ENCODE measurements at regions not wholly inside any gene's neighbourhood (a gene's known extent, or its start where the extent isn't known, plus 50 kb on each side); places are given as distances from the start of the nearest gene placed in this dataset.

GRCh38 chr5:126686451-126687126, 85.8 kb downstream of the PHAX start:
- DNase-seq (ENCODE audit: low read depth) = no peak
- H3K4me3 ChIP-seq (ENCODE audit: low read depth, low read length) = no peak overlapping the region
- TF ChIP-seq CTCF (IDR thresholded peaks at IDR 0.05; ENCODE audit: control insufficient read depth, extremely low read depth, insufficient read depth) = no peak

GRCh38 chr5:126692971-126693370, 84.0 kb upstream of the LMNB1 start:
- H3K4me3 ChIP-seq (ENCODE audit: low read depth, low read length) = no peak overlapping the region
- DNase-seq (ENCODE audit: low read depth) = no peak
- TF ChIP-seq CTCF (IDR thresholded peaks at IDR 0.05; ENCODE audit: control insufficient read depth, extremely low read depth, insufficient read depth) = no peak

- no peak overlapping the region for H3K4me3 ChIP-seq (ENCODE audit: low read depth, low read length)
- TF ChIP-seq CTCF (IDR thresholded peaks at IDR 0.05; ENCODE audit: control insufficient read depth, extremely low read depth, insufficient read depth) = no peak
- DNase-seq (ENCODE audit: low read depth) = no peak
Observed at GRCh38 chr5:126693806-126694205, 83.1 kb upstream of the LMNB1 start.

GRCh38 chr5:126694403-126694802, 82.5 kb upstream of the LMNB1 start:
- no peak for DNase-seq (ENCODE audit: low read depth)
- TF ChIP-seq CTCF (IDR thresholded peaks at IDR 0.05; ENCODE audit: control insufficient read depth, extremely low read depth, insufficient read depth) = no peak
- H3K4me3 ChIP-seq (ENCODE audit: low read depth, low read length) = no peak overlapping the region

GRCh38 chr5:126695091-126695490, 81.8 kb upstream of the LMNB1 start:
- no peak for DNase-seq (ENCODE audit: low read depth)
- TF ChIP-seq CTCF (IDR thresholded peaks at IDR 0.05; ENCODE audit: control insufficient read depth, extremely low read depth, insufficient read depth) = no peak
- no peak overlapping the region for H3K4me3 ChIP-seq (ENCODE audit: low read depth, low read length)

- no peak for DNase-seq (ENCODE audit: low read depth)
- no peak for TF ChIP-seq CTCF (IDR thresholded peaks at IDR 0.05; ENCODE audit: control insufficient read depth, extremely low read depth, insufficient read depth)
Observed at GRCh38 chr5:126707080-126707479, 69.9 kb upstream of the LMNB1 start.

GRCh38 chr5:126715765-126716164, 61.2 kb upstream of the LMNB1 start:
- TF ChIP-seq CTCF (IDR thresholded peaks at IDR 0.05; ENCODE audit: control insufficient read depth, extremely low read depth, insufficient read depth) = no peak
- no peak for DNase-seq (ENCODE audit: low read depth)
- H3K4me3 ChIP-seq (ENCODE audit: low read depth, low read length) = no peak overlapping the region

More at GRCh38 chr5:126707080-126707479, 69.9 kb upstream of the LMNB1 start:
- no peak overlapping the region for H3K4me3 ChIP-seq (ENCODE audit: low read depth, low read length)
